HG03060 (cell line): ENCODE measurements at regions not wholly inside any gene's neighbourhood (a gene's known extent, or its start where the extent isn't known, plus 50 kb on each side); places are given as distances from the start of the nearest gene placed in this dataset.

Source experiments
- ATAC-seq: cut with Tn5 transposase; IDR thresholded peaks from one replicate; pipeline ENCODE4 v1.9.1; 2021; ENCODE audit warnings: low read depth, moderate number of reproducible peaks; ENCODE audit not compliant: unreplicated experiment

- no peak for ATAC-seq
Measured at GRCh38 chr3:159210336-159210735, 408.5 kb downstream of the MFSD1 start.

DNA sequence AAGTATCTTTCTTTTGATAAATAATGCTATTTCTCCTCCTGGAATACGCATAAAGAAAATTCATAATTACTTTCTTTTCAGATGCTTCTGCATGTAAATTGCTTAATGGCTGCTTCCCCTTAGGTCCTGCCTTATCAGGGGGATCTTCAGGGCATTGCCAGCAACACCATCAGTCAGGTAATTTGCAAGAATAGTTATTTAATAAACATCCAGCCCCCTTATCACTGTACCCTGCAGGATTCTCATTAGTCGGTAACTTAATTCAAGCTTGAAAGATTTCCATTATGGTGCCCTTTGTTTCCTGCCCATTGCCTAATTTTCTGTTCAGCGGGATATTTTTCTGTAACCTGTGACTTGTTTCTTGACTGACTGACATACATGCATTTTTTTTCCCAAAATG is 414.5 kb downstream of the MFSD1 start:
- no peak for ATAC-seq

DNA sequence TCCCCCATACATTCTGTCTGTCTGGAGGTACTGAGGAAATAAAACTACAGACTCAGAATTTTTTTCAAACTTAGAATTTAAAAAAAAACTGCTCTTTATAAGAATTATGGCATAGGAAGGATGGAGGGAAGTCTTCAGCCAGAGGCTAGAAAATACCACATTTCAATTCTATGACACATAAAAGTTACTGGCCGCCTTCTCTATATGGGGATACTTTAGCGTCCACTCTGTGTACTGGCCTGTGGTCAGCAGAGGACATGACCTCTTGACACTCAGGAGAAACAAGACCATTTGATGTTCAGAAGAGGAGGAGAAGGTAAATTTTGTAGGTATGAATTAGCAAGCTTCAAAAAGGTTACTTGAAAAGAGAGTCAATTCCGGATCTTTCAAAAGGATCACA is 417.4 kb downstream of the MFSD1 start:
- ATAC-seq, result no peak

DNA sequence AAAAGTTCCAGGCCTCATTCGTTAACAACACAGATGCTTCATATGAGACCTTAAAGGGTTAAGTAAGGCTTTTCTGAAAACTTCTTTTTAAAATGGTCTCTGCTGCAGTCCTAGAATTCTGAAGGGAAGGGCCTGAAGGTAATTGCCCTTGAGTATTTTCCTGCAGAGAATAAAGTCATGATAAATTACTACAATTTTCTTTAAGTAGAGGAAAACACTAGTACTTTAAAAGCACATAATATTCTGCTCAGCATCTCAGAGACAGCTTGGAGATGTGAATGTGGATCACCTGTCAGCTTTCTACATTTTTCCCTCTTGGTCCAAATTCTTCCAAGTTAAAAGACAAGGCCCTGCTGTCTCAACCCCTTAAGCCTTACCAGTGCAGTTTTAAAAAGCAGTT is 419.5 kb downstream of the MFSD1 start:
- ATAC-seq, result no peak

- ATAC-seq, result no peak
Measured at GRCh38 chr3:159229116-159229680, 427.3 kb downstream of the MFSD1 start.

GRCh38 chr3:159232966-159233365 is 431.1 kb downstream of the MFSD1 start:
- no peak for ATAC-seq

DNA sequence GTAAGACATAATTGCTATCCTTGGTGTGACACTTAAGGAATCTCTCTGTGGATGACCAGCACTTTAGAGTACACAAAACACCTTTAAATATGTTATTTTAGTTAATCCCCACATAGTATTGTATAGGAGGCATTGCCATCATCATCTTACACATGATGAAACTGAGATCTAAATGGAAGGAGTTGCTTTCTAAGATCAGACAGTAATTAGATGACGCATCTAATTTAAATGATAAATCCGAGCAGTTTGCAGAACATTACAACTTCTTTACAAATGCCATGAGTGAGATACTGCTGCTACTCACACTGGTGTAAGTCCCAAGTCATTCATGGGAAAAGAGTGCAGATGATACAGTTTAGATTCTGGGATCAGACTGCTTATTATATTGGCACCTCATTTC is 431.9 kb downstream of the MFSD1 start:
- ATAC-seq, result no peak

DNA sequence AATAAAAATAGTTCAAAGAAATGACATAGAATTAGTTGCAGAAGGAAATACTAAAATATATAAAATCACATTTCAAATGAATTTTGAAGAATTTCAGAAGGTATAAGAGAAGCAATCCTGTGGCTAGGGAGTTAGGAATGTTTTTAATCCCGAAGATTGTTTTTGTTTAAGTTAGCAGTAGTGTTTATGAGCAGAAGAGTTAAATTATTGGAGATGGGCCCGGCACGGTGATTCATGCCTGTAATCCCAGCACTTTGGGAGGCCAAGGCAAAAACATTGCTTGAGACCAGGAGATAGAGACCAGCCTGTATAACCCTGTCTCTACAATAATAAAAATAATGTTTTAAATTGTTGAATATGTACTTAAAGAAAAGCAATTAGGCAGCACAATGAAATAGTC is 432.5 kb downstream of the MFSD1 start:
- no peak for ATAC-seq

DNA sequence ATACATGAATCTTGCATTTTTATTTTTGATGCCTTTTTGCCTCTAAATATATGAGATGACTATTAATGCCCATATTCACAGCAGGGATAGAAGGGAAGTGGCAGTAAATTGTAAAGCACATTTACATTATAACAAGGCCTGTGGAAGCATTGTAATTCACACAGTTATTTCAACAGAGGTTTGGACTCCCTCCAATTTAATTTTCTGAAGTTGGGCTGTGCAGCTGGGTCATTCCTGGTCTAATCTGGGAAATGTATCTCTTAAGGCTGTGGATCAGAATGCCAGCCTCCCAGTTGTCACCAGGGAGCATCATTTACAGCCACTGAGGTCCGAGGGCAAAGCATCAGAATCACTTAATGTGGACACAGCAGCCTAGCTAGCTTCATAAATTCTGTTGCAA is 434.5 kb downstream of the MFSD1 start:
- no peak for ATAC-seq

DNA sequence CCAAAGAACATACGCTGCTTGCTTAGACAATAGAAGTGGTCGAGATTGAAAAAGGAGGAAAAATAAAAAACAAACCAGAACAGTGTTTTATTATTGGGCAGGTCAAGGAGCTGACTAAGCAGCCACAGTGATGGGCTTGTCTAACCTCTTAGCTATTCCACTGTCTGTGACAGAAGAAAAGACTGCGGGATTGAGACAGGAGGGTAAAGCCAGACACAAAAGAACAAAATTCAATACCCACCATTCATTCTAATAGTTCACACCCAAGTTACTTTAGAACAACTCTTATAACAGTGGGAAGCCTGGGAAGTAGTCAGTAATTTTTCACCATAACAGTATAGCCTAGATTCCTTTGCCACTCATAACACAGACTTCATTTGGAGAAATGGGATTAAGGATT is 435.4 kb downstream of the MFSD1 start:
- no peak for ATAC-seq

- no peak for ATAC-seq
Measured at GRCh38 chr3:159238646-159239045, 436.8 kb downstream of the MFSD1 start.

DNA sequence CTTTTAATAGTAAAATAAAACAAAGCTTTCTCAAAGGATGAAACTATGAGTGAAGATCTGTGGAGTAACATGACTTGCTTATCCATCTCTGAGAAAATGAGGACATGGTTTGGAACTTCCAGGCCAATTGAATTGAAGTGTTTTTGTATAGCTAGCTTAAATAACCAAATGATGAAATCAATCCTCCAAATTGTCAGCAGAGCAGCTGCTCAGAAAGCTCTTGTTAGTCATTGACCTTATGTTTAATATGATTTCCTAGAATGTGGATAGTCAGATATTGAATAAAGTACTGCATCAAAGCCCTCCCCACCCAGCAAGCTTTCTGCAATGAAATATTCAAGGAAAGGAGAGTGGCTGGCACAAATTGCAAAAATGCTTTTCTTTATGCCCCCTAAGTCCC is 437.2 kb downstream of the MFSD1 start:
- ATAC-seq, result no peak

- no peak for ATAC-seq
Measured at GRCh38 chr3:159244933-159245332, 443.1 kb downstream of the MFSD1 start.

DNA sequence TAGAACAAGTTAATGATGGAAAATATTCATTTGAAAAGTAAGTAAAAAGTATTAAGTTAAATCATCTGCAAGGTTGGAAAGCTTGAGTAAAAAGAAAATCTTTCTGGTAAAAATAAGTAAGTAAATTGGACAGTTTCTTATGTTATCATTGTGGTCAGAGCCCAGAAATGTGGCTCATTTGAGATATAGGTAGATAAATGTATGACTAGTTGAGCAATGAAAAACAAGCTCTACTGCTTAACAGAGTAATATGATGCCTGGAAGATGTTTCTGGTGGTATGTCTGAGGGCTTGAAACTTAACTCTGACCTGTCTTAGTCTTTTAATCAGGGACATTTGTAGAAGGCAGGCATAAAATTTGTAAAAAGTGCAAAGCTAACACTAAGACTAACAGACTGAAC is 444.0 kb downstream of the MFSD1 start:
- ATAC-seq, result no peak

DNA sequence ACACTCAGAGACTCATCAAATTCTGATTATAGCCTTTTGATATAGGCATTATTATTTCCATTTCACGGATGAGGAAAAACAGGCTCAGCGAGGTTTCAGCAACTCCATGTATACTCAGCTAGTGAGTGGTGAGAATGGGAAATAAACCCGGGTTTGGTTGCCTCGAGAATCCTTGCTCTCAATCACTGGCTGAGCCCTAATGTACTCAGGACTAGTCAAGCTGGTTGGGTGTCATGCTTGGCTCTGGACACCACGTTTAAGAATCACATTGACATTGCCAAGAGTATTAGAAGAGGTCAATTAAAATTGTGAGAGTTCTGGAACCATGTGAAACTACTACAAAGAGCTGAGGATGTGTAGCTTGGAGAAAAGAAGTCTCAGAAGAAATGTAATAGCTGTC is 444.5 kb downstream of the MFSD1 start:
- no peak for ATAC-seq

DNA sequence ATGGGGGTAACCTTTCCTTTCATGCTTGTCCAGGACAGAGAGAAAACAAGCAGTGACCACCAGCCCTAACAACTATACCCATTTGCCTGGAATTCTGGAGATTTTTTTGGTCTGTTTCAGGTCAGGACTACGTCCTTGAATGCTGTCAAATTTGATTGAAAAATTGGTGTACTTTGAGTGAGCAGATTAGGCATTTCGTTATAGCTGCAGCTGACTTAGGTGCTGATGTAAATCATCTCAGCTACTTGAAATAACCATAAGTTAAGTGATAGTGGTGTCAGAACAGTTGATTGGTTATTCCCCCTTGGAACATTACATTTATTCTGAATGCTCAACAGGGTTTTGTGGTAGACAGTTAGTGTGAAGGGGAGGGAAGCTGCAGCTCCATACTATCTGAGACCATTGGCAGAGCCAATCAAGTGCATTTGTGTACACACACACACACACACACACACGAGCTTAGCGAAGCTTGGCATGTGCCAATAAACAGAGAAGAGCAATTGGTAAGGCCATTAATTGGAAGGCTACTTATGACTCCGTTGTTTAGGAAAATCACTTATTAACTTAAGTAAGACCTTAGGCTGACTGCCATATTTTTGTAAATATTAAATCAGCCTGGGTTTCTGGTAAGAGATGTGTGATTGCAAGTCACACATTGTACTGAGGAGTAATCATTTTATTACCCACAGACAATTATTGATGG is 447.8 kb downstream of the MFSD1 start:
- no peak for ATAC-seq

DNA sequence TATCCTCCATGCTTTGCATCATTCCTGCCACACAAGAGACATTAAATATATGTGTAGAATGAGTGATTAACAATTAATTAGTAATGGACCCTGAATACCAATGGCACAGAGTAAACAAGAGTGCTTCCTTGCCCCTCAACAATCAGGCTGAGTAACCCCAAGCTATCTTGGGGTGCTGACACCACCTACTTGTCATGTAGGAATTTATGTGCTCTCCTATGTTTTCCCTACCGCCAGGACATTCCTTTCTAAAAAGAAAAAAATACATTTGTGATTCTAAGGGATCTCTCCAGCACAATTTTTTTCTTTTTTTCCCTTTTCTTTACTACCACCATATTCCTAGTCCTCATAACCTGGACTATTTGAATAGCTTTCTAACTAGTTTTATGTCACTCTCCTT is 449.1 kb downstream of the MFSD1 start:
- no peak for ATAC-seq

GRCh38 chr3:159252274-159252673 is 450.4 kb downstream of the MFSD1 start:
- ATAC-seq, result no peak

- peak; percentile 38 for ATAC-seq
Measured at GRCh38 chr3:159252772-159253384, 451.0 kb downstream of the MFSD1 start.

DNA sequence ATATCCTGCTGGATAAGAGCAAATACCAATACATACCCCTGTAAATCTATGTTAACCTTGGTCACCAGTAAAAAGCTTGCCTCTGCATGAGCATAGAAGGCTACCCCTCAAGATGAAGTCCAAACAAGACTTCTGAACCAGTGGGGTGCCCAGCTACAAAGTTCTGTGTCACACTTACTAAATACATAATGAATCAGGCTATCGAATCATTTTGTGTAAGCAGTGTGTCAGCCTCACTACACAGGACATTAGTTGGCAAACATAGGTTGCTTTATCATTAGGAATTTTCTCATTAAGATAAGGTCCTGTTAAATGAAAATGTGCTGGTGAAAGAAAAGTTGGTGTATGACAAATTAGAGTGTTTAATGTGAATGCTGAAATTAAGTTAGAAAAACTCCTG is 452.0 kb downstream of the MFSD1 start:
- no peak for ATAC-seq

GRCh38 chr3:159257954-159258353 is 456.1 kb downstream of the MFSD1 start:
- ATAC-seq, result no peak

DNA sequence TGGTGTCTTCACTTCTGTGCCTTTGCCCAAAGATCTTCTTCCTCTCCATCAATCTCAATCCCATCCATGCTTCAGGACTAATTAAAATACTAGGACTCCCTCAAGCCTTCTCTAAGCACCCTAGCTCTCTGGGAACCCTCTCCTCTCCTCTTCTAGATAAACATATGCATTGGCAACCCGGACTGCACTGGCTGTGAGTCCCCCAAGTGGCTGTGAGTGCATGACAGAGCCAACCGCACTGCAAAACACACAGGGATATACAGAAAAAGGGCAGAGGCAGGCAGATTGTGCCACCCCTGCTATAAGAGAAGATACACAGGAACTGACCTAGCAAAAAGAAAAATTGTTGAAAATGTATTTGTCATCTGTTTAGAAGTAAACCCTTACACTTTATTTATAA is 457.1 kb downstream of the MFSD1 start:
- ATAC-seq, result no peak
